ENCODE measurements at regions not wholly inside any gene's neighbourhood (a gene's known extent, or its start where the extent isn't known, plus 50 kb on each side); places are given as distances from the start of the nearest gene placed in this dataset.

DNA sequence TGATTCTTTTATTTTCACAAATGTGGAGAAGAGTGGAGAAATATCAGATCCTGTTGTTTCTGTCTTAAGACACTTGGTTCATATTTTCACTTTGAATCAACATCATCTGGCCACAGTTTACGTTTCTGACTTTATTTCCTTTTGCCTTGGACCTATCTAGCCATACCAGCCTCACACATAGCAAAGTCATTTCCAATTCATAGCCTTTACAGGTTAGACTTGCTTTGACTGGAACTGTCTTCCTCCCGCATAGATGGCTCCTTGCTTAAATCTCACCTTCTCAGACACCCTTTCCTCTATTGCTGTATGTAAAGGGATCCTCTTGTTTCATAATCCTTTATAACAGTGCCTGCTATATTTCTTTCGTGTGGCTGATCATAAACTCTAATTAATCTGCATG lies 297.8 kb downstream of the SH3GL2 start:
- no peak overlapping the region for H3K9ac ChIP-seq (ENCODE audit: insufficient read depth in 1 of 2, low read depth in 2 of 2, low read length in 2 of 2)
- H3K36me3 ChIP-seq (ENCODE audit: control insufficient read depth, insufficient read depth, low read length), result no peaks in the 10 kb centered on the region
- H3K27me3 ChIP-seq (ENCODE audit: control insufficient read depth in 2 of 2, insufficient read depth in 2 of 2, low read length in 2 of 2), result no peaks in the 10 kb centered on the region
- H3K4me1 ChIP-seq (replicated peaks in 1 of 2; ENCODE audit: control insufficient read depth in 2 of 2, insufficient read depth in 2 of 2, low read length in 2 of 2), result no peaks in the 10 kb centered on the region
- intact Hi-C loops (cut with micrococcal nuclease) (no loop called here), in situ Hi-C loops (cut with MboI) (no loop called here)
- no peaks in the 10 kb centered on the region for H3K9me1 ChIP-seq (ENCODE audit: control insufficient read depth, insufficient read depth, low read length)
- POLR2A ChIA-PET, result no interaction called here
- no peaks in the 10 kb centered on the region for H3K79me2 ChIP-seq (ENCODE audit: control insufficient read depth, insufficient read depth, low read length)
- no peak overlapping the region for H2AFZ ChIP-seq (ENCODE audit: low read depth, low read length)
- no peak overlapping the region for H3K4me3 ChIP-seq
- H4K20me1 ChIP-seq (replicated peaks; ENCODE audit: control insufficient read depth, insufficient read depth, low read length), result no peaks in the 10 kb centered on the region
- CTCF ChIA-PET (ENCODE audit: low intra/inter-chr PET ratio), result no interaction called here
- DNase-seq (ENCODE audit: extremely low read depth in 1 of 4, low spot score in 3 of 4) (no peak), ATAC-seq (no peak), FAIRE-seq (no peak)
- H3K4me2 ChIP-seq (ENCODE audit: insufficient read depth, low read length), result no peak overlapping the region
- H3K27ac ChIP-seq (ENCODE audit: extremely low read depth, low read depth, low read length), result no peak overlapping the region
- TF ChIP-seq PHF21A (IDR thresholded peaks at IDR 0.05; ENCODE audit: borderline replicate concordance, low read depth), result no peak
- TF ChIP-seq, protein P1, sequence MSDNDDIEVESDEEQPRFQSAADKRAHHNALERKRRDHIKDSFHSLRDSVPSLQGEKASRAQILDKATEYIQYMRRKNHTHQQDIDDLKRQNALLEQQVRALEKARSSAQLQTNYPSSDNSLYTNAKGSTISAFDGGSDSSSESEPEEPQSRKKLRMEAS (CRISPR knock-in tag; IDR thresholded peaks at IDR 0.05), result no peak
- TF ChIP-seq EP300 (IDR thresholded peaks at IDR 0.05; ENCODE audit: low read length), result no peak
- no peak for TF ChIP-seq ZNF79 (CRISPR knock-in tag; IDR thresholded peaks at IDR 0.05; ENCODE audit: low read depth)
- TF ChIP-seq, protein P2, sequence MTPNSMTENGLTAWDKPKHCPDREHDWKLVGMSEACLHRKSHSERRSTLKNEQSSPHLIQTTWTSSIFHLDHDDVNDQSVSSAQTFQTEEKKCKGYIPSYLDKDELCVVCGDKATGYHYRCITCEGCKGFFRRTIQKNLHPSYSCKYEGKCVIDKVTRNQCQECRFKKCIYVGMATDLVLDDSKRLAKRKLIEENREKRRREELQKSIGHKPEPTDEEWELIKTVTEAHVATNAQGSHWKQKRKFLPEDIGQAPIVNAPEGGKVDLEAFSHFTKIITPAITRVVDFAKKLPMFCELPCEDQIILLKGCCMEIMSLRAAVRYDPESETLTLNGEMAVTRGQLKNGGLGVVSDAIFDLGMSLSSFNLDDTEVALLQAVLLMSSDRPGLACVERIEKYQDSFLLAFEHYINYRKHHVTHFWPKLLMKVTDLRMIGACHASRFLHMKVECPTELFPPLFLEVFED (CRISPR knock-in tag; conservative IDR thresholded peaks at IDR 0.05), result no peak
- 0% methylated on average over 3 of the region's 3 CpGs for WGBS (ENCODE audit: insufficient coverage, low coverage, missing lambda C conversion rate)
- no peaks in the 10 kb centered on the region for H3K9me3 ChIP-seq (replicated peaks; ENCODE audit: control insufficient read depth, insufficient read depth, low read depth, low read length)
- no TSS peak for BruUV-seq (replicated peaks)

Data from K562 (cell line).